ENCODE measurements at regions not wholly inside any gene's neighbourhood (a gene's known extent, or its start where the extent isn't known, plus 50 kb on each side); places are given as distances from the start of the nearest gene placed in this dataset.

GRCh38 chr13:69300131-69300530 is 807.5 kb upstream of the ATXN8OS start:
- H3K4me3 ChIP-seq (ENCODE audit: low read depth in 1 of 2, low read length in 2 of 2): no peak overlapping the region
- no peak overlapping the region for H3K27ac ChIP-seq (ENCODE audit: low read length)
- no peaks in the 10 kb centered on the region for H3K9me3 ChIP-seq (ENCODE audit: control insufficient read depth in 1 of 2, low read length in 2 of 2)
- no peaks in the 10 kb centered on the region for H3K36me3 ChIP-seq (ENCODE audit: control insufficient read depth in 1 of 2, insufficient read depth in 2 of 2, low read length in 2 of 2)
- no peaks in the 10 kb centered on the region for H3K27me3 ChIP-seq (ENCODE audit: low read depth, low read length)
- no peaks in the 10 kb centered on the region for H3K4me1 ChIP-seq (ENCODE audit: control insufficient read depth in 1 of 2, insufficient read depth in 2 of 2, low read length in 2 of 2)

- Histone ChIP-seq H3K36me3 (ENCODE audit: control insufficient read depth in 1 of 2, insufficient read depth in 2 of 2, low read length in 2 of 2) (no peaks in the 10 kb centered on the region), H3K27me3 (ENCODE audit: low read depth, low read length) (no peaks in the 10 kb centered on the region), H3K4me1 (ENCODE audit: control insufficient read depth in 1 of 2, insufficient read depth in 2 of 2, low read length in 2 of 2) (no peaks in the 10 kb centered on the region), H3K4me3 (ENCODE audit: low read depth in 1 of 2, low read length in 2 of 2) (no peak overlapping the region), H3K9me3 (ENCODE audit: control insufficient read depth in 1 of 2, low read length in 2 of 2) (no peaks in the 10 kb centered on the region), H3K27ac (ENCODE audit: low read length) (no peak overlapping the region)
These were observed 811.5 kb upstream of the ATXN8OS start for GRCh38 chr13:69296130-69296529.

GRCh38 chr13:69292789-69293425 is 814.7 kb upstream of the ATXN8OS start:
- Histone ChIP-seq H3K9me3 (ENCODE audit: control insufficient read depth in 1 of 2, low read length in 2 of 2) (no peaks in the 10 kb centered on the region), H3K4me3 (ENCODE audit: low read depth in 1 of 2, low read length in 2 of 2) (no peak overlapping the region)

GRCh38 chr13:69291292-69291906 is 816.2 kb upstream of the ATXN8OS start:
- no peaks in the 10 kb centered on the region for H3K27me3 ChIP-seq (ENCODE audit: low read depth, low read length)
- no peak overlapping the region for H3K4me3 ChIP-seq (ENCODE audit: low read depth in 1 of 2, low read length in 2 of 2)
- no peaks in the 10 kb centered on the region for H3K4me1 ChIP-seq (ENCODE audit: control insufficient read depth in 1 of 2, insufficient read depth in 2 of 2, low read length in 2 of 2)
- H3K27ac ChIP-seq (ENCODE audit: low read length): no peak overlapping the region
- H3K36me3 ChIP-seq (ENCODE audit: control insufficient read depth in 1 of 2, insufficient read depth in 2 of 2, low read length in 2 of 2): no peaks in the 10 kb centered on the region
- H3K9me3 ChIP-seq (ENCODE audit: control insufficient read depth in 1 of 2, low read length in 2 of 2): no peaks in the 10 kb centered on the region

More at GRCh38 chr13:69292789-69293425, 814.7 kb upstream of the ATXN8OS start:
- no peaks in the 10 kb centered on the region for H3K27me3 ChIP-seq (ENCODE audit: low read depth, low read length)
- no peaks in the 10 kb centered on the region for H3K4me1 ChIP-seq (ENCODE audit: control insufficient read depth in 1 of 2, insufficient read depth in 2 of 2, low read length in 2 of 2)
- no peak overlapping the region for H3K27ac ChIP-seq (ENCODE audit: low read length)
- no peaks in the 10 kb centered on the region for H3K36me3 ChIP-seq (ENCODE audit: control insufficient read depth in 1 of 2, insufficient read depth in 2 of 2, low read length in 2 of 2)

GRCh38 chr13:69288026-69288425 is 819.6 kb upstream of the ATXN8OS start:
- Histone ChIP-seq H3K9me3 (ENCODE audit: control insufficient read depth in 1 of 2, low read length in 2 of 2) (peaks cover 0 to 2% of the 10 kb centered on the region in 2 donors), H3K27me3 (ENCODE audit: low read depth, low read length) (no peaks in the 10 kb centered on the region), H3K36me3 (ENCODE audit: control insufficient read depth in 1 of 2, insufficient read depth in 2 of 2, low read length in 2 of 2) (no peaks in the 10 kb centered on the region), H3K27ac (ENCODE audit: low read length) (no peak overlapping the region), H3K4me3 (ENCODE audit: low read depth in 1 of 2, low read length in 2 of 2) (no peak overlapping the region), H3K4me1 (ENCODE audit: control insufficient read depth in 1 of 2, insufficient read depth in 2 of 2, low read length in 2 of 2) (no peaks in the 10 kb centered on the region)

GRCh38 chr13:69287050-69287698 is 820.5 kb upstream of the ATXN8OS start:
- no peak overlapping the region for H3K4me3 ChIP-seq (ENCODE audit: low read depth in 1 of 2, low read length in 2 of 2)
- H3K36me3 ChIP-seq (ENCODE audit: control insufficient read depth in 1 of 2, insufficient read depth in 2 of 2, low read length in 2 of 2): no peaks in the 10 kb centered on the region
- H3K27ac ChIP-seq (ENCODE audit: low read length): no peak overlapping the region
- H3K9me3 ChIP-seq (ENCODE audit: control insufficient read depth in 1 of 2, low read length in 2 of 2): peaks cover 0 to 2% of the 10 kb centered on the region in 2 donors
- no peaks in the 10 kb centered on the region for H3K4me1 ChIP-seq (ENCODE audit: control insufficient read depth in 1 of 2, insufficient read depth in 2 of 2, low read length in 2 of 2)
- H3K27me3 ChIP-seq (ENCODE audit: low read depth, low read length): no peaks in the 10 kb centered on the region

DNA sequence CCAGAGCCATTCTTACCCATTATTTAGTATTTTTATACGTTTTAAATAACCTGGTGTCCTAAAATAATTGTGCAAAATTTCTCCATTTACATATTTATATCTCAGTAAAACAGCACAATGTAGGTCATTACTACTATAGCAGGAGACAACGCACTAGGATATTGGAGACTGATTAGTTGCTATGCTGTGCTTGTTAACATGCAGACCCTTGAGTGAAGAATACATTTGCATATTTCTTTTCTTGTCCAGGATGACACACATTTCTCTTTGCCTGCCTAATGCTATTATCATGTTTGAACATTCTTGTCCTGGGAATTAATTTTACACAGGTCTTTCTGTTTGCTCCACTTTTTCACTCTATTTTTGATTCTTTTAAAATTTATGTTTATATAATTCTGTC is 823.8 kb upstream of the ATXN8OS start:
- Histone ChIP-seq H3K9me3 (ENCODE audit: control insufficient read depth in 1 of 2, low read length in 2 of 2) (peaks cover 0 to 2% of the 10 kb centered on the region in 2 donors), H3K27me3 (ENCODE audit: low read depth, low read length) (no peaks in the 10 kb centered on the region), H3K36me3 (ENCODE audit: control insufficient read depth in 1 of 2, insufficient read depth in 2 of 2, low read length in 2 of 2) (no peaks in the 10 kb centered on the region), H3K4me3 (ENCODE audit: low read depth in 1 of 2, low read length in 2 of 2) (no peak overlapping the region), H3K4me1 (ENCODE audit: control insufficient read depth in 1 of 2, insufficient read depth in 2 of 2, low read length in 2 of 2) (no peaks in the 10 kb centered on the region), H3K27ac (ENCODE audit: low read length) (no peak overlapping the region)

DNA sequence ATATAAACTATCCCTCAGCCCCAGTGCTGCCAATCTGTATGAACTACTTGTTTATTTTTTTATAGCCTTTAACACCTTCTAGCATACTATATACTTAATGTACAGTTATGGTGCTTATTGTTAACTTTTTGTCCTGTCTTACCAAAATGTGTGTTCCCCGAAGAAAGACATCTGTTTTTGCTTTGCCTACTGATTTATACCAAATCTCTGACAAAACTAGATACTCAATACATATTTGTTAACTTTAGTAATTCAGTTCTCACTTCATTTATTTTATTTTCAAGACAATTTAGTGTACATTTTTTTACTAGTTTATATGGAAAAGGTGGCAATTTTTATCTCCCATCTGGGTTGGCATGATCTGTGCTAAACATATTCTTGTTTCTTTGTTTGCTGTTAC is 824.3 kb upstream of the ATXN8OS start:
- Histone ChIP-seq H3K36me3 (ENCODE audit: control insufficient read depth in 1 of 2, insufficient read depth in 2 of 2, low read length in 2 of 2) (no peaks in the 10 kb centered on the region), H3K4me3 (ENCODE audit: low read depth in 1 of 2, low read length in 2 of 2) (no peak overlapping the region), H3K27ac (ENCODE audit: low read length) (no peak overlapping the region), H3K9me3 (ENCODE audit: control insufficient read depth in 1 of 2, low read length in 2 of 2) (peaks cover 0 to 2% of the 10 kb centered on the region in 2 donors), H3K4me1 (ENCODE audit: control insufficient read depth in 1 of 2, insufficient read depth in 2 of 2, low read length in 2 of 2) (no peaks in the 10 kb centered on the region), H3K27me3 (ENCODE audit: low read depth, low read length) (no peaks in the 10 kb centered on the region)

- Histone ChIP-seq H3K36me3 (ENCODE audit: control insufficient read depth in 1 of 2, insufficient read depth in 2 of 2, low read length in 2 of 2) (no peaks in the 10 kb centered on the region), H3K27ac (ENCODE audit: low read length) (no peak overlapping the region), H3K27me3 (ENCODE audit: low read depth, low read length) (no peaks in the 10 kb centered on the region), H3K9me3 (ENCODE audit: control insufficient read depth in 1 of 2, low read length in 2 of 2) (peaks cover 0 to 2% of the 10 kb centered on the region in 2 donors), H3K4me1 (ENCODE audit: control insufficient read depth in 1 of 2, insufficient read depth in 2 of 2, low read length in 2 of 2) (no peaks in the 10 kb centered on the region), H3K4me3 (ENCODE audit: low read depth in 1 of 2, low read length in 2 of 2) (no peak overlapping the region)
These were observed 827.2 kb upstream of the ATXN8OS start for GRCh38 chr13:69280399-69280798.

GRCh38 chr13:69279213-69279612 is 828.4 kb upstream of the ATXN8OS start:
- no peak overlapping the region for H3K4me3 ChIP-seq (ENCODE audit: low read depth in 1 of 2, low read length in 2 of 2)
- no peaks in the 10 kb centered on the region for H3K27me3 ChIP-seq (ENCODE audit: low read depth, low read length)
- no peaks in the 10 kb centered on the region for H3K9me3 ChIP-seq (ENCODE audit: control insufficient read depth in 1 of 2, low read length in 2 of 2)
- H3K36me3 ChIP-seq (ENCODE audit: control insufficient read depth in 1 of 2, insufficient read depth in 2 of 2, low read length in 2 of 2): no peaks in the 10 kb centered on the region
- no peaks in the 10 kb centered on the region for H3K4me1 ChIP-seq (ENCODE audit: control insufficient read depth in 1 of 2, insufficient read depth in 2 of 2, low read length in 2 of 2)
- H3K27ac ChIP-seq (ENCODE audit: low read length): no peak overlapping the region

- H3K9me3 ChIP-seq (ENCODE audit: control insufficient read depth in 1 of 2, low read length in 2 of 2): no peaks in the 10 kb centered on the region
- H3K36me3 ChIP-seq (ENCODE audit: control insufficient read depth in 1 of 2, insufficient read depth in 2 of 2, low read length in 2 of 2): no peaks in the 10 kb centered on the region
- no peaks in the 10 kb centered on the region for H3K4me1 ChIP-seq (ENCODE audit: control insufficient read depth in 1 of 2, insufficient read depth in 2 of 2, low read length in 2 of 2)
- H3K27ac ChIP-seq (ENCODE audit: low read length): no peak overlapping the region
- no peaks in the 10 kb centered on the region for H3K27me3 ChIP-seq (ENCODE audit: low read depth, low read length)
- H3K4me3 ChIP-seq (ENCODE audit: low read depth in 1 of 2, low read length in 2 of 2): no peak overlapping the region
These were observed 833.4 kb upstream of the ATXN8OS start for GRCh38 chr13:69274231-69274630.

Data from muscle layer of duodenum (tissue), 2 donors.